HepG2 (cell line): ENCODE measurements at regions not wholly inside any gene's neighbourhood (a gene's known extent, or its start where the extent isn't known, plus 50 kb on each side); places are given as distances from the start of the nearest gene placed in this dataset.

ENCODE experiments used
- FOXA3 ChIP-seq: IDR thresholded peaks from 2 replicates; pipeline ENCODE4 v1.6.1; 2016; ENCODE audit warnings: missing genetic modification reagents, missing compliant biosample characterization
- SIX4 ChIP-seq: sonication (generic); formaldehyde crosslinking; IDR thresholded peaks from 2 replicates; pipeline ENCODE4 v1.4.0; 2020; ENCODE audit warnings: missing genetic modification reagents
- TBL1XR1 ChIP-seq: fragments of 150-350 bp; IDR thresholded peaks from 2 replicates; pipeline ENCODE4 v1.6.1; 2014; ENCODE audit warnings: borderline replicate concordance, low read length; ENCODE audit not compliant: partially characterized antibody
- XBP1 ChIP-seq: sonication (generic); formaldehyde crosslinking; IDR thresholded peaks from 2 replicates; pipeline ENCODE4 v1.5.0; 2020; ENCODE audit warnings: missing genetic modification reagents
- ZMAT3 ChIP-seq: sonication (generic); formaldehyde crosslinking; conservative IDR thresholded peaks from 2 replicates; pipeline ENCODE4 v1.7.0; 2021; ENCODE audit warnings: missing genetic modification reagents
- ZNF317 ChIP-seq: sonication (generic); formaldehyde crosslinking; IDR thresholded peaks from 2 replicates; pipeline ENCODE4 v1.5.0; 2020; ENCODE audit warnings: mild to moderate bottlenecking, missing genetic modification reagents
- ZNF605 ChIP-seq: sonication (generic); formaldehyde crosslinking; IDR thresholded peaks from 2 replicates; pipeline ENCODE4 v1.8.0; 2022; ENCODE audit warnings: mild to moderate bottlenecking, missing genetic modification reagents
- ZNF670 ChIP-seq: sonication (generic); formaldehyde crosslinking; IDR thresholded peaks from 2 replicates; pipeline ENCODE4 v1.8.0; 2022; ENCODE audit warnings: mild to moderate bottlenecking, missing genetic modification reagents, borderline replicate concordance
- TF ChIP-seq, protein P1 (sequence below): sonication (generic); formaldehyde crosslinking; IDR thresholded peaks from 2 replicates; pipeline ENCODE4 v1.5.1; 2020; ENCODE audit warnings: mild to moderate bottlenecking, missing genetic modification reagents, moderate library complexity
- TF ChIP-seq, protein P2 (sequence below): sonication (generic); formaldehyde crosslinking; IDR thresholded peaks from 2 replicates; pipeline ENCODE4 v1.5.1; 2020; ENCODE audit warnings: missing genetic modification reagents, mild to moderate bottlenecking, borderline replicate concordance
- TF ChIP-seq, protein P3 (sequence below): sonication (generic); formaldehyde crosslinking; IDR thresholded peaks from 2 replicates; pipeline ENCODE4 v1.4.0; 2020; ENCODE audit warnings: low read depth, mild to moderate bottlenecking, missing genetic modification reagents
- TF ChIP-seq, protein P4 (sequence below), 2 experiments: fragments of 450-650 bp in 1 of 2; sonication (generic) in 1 of 2; formaldehyde crosslinking in 1 of 2; IDR thresholded peaks; 2 replicates each; pipeline versions ENCODE4 v1.6.1 to v1.8.0; 2016 to 2022; ENCODE audit warnings: antibody characterized with exemption in 1 of 2, mild to moderate bottlenecking in 1 of 2, missing genetic modification reagents in 1 of 2

DNA sequence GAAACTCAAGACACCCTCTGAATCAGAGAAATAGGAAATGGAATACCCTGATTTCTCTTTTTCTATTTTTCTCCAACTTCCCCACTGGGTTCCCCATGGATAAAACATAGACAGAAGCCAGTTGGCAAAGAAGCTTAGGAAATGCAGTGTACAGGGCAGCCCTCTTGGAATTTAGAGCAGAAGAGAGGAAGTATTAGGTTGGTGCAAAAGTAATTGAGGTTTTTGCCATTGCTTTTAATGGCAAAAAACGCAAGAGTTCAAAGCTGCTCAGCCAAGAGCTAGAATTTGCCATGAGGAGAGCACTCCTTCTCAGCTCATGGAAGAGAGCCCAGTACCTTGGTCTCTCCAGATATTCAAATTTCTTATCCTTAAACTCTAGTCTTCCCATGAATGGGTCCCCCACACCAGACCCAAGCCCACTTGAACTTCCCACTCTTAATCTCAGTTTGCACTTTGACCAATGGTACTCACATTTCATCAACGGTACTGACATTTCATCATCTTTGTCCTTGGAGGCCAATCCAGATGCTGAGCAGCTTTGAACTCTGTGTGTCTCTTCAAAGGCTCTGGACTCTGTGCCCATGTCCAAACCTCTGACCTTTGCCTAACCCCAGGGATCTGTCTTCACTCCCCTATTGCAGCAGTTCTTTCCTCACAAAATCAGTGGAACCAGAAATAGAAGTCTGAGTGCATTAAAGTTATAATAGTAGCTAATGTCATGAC, 73.2 kb upstream of the PPP1R3C start (continued):
- TF ChIP-seq, protein P1, sequence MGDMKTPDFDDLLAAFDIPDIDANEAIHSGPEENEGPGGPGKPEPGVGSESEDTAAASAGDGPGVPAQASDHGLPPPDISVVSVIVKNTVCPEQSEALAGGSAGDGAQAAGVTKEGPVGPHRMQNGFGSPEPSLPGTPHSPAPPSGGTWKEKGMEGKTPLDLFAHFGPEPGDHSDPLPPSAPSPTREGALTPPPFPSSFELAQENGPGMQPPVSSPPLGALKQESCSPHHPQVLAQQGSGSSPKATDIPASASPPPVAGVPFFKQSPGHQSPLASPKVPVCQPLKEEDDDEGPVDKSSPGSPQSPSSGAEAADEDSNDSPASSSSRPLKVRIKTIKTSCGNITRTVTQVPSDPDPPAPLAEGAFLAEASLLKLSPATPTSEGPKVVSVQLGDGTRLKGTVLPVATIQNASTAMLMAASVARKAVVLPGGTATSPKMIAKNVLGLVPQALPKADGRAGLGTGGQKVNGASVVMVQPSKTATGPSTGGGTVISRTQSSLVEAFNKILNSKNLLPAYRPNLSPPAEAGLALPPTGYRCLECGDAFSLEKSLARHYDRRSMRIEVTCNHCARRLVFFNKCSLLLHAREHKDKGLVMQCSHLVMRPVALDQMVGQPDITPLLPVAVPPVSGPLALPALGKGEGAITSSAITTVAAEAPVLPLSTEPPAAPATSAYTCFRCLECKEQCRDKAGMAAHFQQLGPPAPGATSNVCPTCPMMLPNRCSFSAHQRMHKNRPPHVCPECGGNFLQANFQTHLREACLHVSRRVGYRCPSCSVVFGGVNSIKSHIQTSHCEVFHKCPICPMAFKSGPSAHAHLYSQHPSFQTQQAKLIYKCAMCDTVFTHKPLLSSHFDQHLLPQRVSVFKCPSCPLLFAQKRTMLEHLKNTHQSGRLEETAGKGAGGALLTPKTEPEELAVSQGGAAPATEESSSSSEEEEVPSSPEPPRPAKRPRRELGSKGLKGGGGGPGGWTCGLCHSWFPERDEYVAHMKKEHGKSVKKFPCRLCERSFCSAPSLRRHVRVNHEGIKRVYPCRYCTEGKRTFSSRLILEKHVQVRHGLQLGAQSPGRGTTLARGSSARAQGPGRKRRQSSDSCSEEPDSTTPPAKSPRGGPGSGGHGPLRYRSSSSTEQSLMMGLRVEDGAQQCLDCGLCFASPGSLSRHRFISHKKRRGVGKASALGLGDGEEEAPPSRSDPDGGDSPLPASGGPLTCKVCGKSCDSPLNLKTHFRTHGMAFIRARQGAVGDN (CRISPR knock-in tag) = no peak
- TF ChIP-seq, protein P2, sequence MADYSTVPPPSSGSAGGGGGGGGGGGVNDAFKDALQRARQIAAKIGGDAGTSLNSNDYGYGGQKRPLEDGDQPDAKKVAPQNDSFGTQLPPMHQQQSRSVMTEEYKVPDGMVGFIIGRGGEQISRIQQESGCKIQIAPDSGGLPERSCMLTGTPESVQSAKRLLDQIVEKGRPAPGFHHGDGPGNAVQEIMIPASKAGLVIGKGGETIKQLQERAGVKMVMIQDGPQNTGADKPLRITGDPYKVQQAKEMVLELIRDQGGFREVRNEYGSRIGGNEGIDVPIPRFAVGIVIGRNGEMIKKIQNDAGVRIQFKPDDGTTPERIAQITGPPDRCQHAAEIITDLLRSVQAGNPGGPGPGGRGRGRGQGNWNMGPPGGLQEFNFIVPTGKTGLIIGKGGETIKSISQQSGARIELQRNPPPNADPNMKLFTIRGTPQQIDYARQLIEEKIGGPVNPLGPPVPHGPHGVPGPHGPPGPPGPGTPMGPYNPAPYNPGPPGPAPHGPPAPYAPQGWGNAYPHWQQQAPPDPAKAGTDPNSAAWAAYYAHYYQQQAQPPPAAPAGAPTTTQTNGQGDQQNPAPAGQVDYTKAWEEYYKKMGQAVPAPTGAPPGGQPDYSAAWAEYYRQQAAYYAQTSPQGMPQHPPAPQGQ (CRISPR knock-in tag) = no peak
- 0 out of 2 replicates have a peak, but pooled peaks have one; percentile 18 for TF ChIP-seq ZNF317 (CRISPR knock-in tag)
- TF ChIP-seq ZNF605 (CRISPR knock-in tag) = no peak
- TF ChIP-seq ZMAT3 (CRISPR knock-in tag) = no peak
- 0 out of 2 replicates have a peak, but pooled peaks have one; percentile 30 for TF ChIP-seq ZNF670 (CRISPR knock-in tag)
- TF ChIP-seq XBP1 = no peak
- peak; percentile 53; the same call in 1 of the 2 replicates for TF ChIP-seq FOXA3 (CRISPR knock-in tag)
- peak; percentile 29 for TF ChIP-seq TBL1XR1
- TF ChIP-seq, protein P3, sequence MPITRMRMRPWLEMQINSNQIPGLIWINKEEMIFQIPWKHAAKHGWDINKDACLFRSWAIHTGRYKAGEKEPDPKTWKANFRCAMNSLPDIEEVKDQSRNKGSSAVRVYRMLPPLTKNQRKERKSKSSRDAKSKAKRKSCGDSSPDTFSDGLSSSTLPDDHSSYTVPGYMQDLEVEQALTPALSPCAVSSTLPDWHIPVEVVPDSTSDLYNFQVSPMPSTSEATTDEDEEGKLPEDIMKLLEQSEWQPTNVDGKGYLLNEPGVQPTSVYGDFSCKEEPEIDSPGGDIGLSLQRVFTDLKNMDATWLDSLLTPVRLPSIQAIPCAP = no peak
- peak; percentile 65; the same call in 1 of the 2 replicates for TF ChIP-seq SIX4 (CRISPR knock-in tag)
- TF ChIP-seq, protein P4, sequence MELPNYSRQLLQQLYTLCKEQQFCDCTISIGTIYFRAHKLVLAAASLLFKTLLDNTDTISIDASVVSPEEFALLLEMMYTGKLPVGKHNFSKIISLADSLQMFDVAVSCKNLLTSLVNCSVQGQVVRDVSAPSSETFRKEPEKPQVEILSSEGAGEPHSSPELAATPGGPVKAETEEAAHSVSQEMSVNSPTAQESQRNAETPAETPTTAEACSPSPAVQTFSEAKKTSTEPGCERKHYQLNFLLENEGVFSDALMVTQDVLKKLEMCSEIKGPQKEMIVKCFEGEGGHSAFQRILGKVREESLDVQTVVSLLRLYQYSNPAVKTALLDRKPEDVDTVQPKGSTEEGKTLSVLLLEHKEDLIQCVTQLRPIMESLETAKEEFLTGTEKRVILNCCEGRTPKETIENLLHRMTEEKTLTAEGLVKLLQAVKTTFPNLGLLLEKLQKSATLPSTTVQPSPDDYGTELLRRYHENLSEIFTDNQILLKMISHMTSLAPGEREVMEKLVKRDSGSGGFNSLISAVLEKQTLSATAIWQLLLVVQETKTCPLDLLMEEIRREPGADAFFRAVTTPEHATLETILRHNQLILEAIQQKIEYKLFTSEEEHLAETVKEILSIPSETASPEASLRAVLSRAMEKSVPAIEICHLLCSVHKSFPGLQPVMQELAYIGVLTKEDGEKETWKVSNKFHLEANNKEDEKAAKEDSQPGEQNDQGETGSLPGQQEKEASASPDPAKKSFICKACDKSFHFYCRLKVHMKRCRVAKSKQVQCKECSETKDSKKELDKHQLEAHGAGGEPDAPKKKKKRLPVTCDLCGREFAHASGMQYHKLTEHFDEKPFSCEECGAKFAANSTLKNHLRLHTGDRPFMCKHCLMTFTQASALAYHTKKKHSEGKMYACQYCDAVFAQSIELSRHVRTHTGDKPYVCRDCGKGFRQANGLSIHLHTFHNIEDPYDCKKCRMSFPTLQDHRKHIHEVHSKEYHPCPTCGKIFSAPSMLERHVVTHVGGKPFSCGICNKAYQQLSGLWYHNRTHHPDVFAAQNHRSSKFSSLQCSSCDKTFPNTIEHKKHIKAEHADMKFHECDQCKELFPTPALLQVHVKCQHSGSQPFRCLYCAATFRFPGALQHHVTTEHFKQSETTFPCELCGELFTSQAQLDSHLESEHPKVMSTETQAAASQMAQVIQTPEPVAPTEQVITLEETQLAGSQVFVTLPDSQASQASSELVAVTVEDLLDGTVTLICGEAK (IDR thresholded peaks at IDR 0.05) = no peak
- TF ChIP-seq, protein P4 (CRISPR knock-in tag; IDR thresholded peaks at IDR 0.05) = no peak
